Panc1 (cell line): ENCODE measurements at regions not wholly inside any gene's neighbourhood (a gene's known extent, or its start where the extent isn't known, plus 50 kb on each side); places are given as distances from the start of the nearest gene placed in this dataset.

Source experiments
- ATAC-seq: fragments of 200-7000 bp; cut with Tn5 transposase; 2 replicates; pipeline ENCODE4 v1.9.1; 2020; ENCODE audit warnings: mild to moderate bottlenecking, moderate library complexity
- BruUV-seq: library from RNA; stranded (reverse); fragments of 400-500 nt; replicated peaks from 2 replicates; lab custom pipeline; 2021; lab: Mats Ljungman, UMichigan
- CTCF ChIA-PET: fragments of 300-600 bp; sonication (Branson Sonifier 250); formaldehyde crosslinking; loops from one replicate; lab custom pipeline; 2022; ENCODE audit warnings: antibody characterized with exemption; lab: Charles Lee
- POLR2A ChIA-PET: fragments of 300-600 bp; sonication (Branson Sonifier 250); formaldehyde crosslinking; loops from one replicate; lab custom pipeline; 2022; ENCODE audit warnings: antibody characterized with exemption; lab: Charles Lee
- DNase-seq: peaks from one replicate; pipeline ENCODE4 v3.0.0-alpha.2; 2010; ENCODE audit warnings: low read depth, low spot score
- H3K27ac ChIP-seq: 2 replicates; pipeline ENCODE4 v1.5.1; 2011; ENCODE audit warnings: mild to moderate bottlenecking, low read length, inconsistent platforms
- H3K27me3 ChIP-seq: fragments of 200-500 bp; sonication (Bioruptor generic); 2 replicates; pipeline ENCODE4 v1.6.0; 2014; ENCODE audit warnings: low read length, inconsistent platforms; ENCODE audit not compliant: control insufficient read depth, insufficient read depth
- H3K36me3 ChIP-seq: fragments of 200-500 bp; sonication (Bioruptor generic); 2 replicates; pipeline ENCODE4 v1.5.1; 2014; ENCODE audit warnings: inconsistent platforms, mild to moderate bottlenecking, low read length, moderate library complexity; ENCODE audit not compliant: control insufficient read depth, insufficient read depth
- H3K4me1 ChIP-seq: 2 replicates; pipeline ENCODE4 v1.5.1; 2011; ENCODE audit warnings: inconsistent platforms, mild to moderate bottlenecking, low read length, moderate library complexity; ENCODE audit not compliant: control insufficient read depth, insufficient read depth
- H3K4me3 ChIP-seq, 2 experiments: 2 replicates each; pipeline ENCODE4 v1.5.1; 2011 to 2012; ENCODE audit warnings: low read depth in 2 of 2, low read length in 2 of 2, mild to moderate bottlenecking in 2 of 2, inconsistent platforms in 1 of 2, moderate library complexity in 1 of 2
- H3K9me3 ChIP-seq: fragments of 200-500 bp; sonication (Bioruptor generic); 2 replicates; pipeline ENCODE4 v1.5.1; 2014; ENCODE audit warnings: low read depth, mild to moderate bottlenecking, inconsistent platforms, low read length, moderate library complexity; ENCODE audit not compliant: control insufficient read depth, insufficient read depth
- CTCF ChIP-seq: fragments of 450-650 bp; IDR thresholded peaks from 2 replicates; pipeline ENCODE4 v1.5.1; 2017; ENCODE audit warnings: mild to moderate bottlenecking
- POLR2AphosphoS5 ChIP-seq: IDR thresholded peaks from 2 replicates; pipeline ENCODE4 v1.6.1; 2012; ENCODE audit warnings: mild to moderate bottlenecking, low read depth, low read length, moderate library complexity
- REST ChIP-seq, 2 experiments: IDR thresholded peaks; 2 replicates each; pipeline ENCODE4 v1.6.1; 2011 to 2012; ENCODE audit warnings: low read depth in 2 of 2, control low read depth in 1 of 2, low read length in 1 of 2, mild to moderate bottlenecking in 1 of 2, moderate library complexity in 1 of 2; ENCODE audit not compliant: insufficient read depth in 1 of 2
- SIN3A ChIP-seq: IDR thresholded peaks from 2 replicates; pipeline ENCODE4 v1.6.1; 2012; ENCODE audit warnings: low read depth, mild to moderate bottlenecking, low read length, moderate library complexity, borderline replicate concordance; ENCODE audit not compliant: insufficient read depth
- TCF7L2 ChIP-seq: IDR thresholded peaks from 2 replicates; pipeline ENCODE4 v1.6.1; 2011; ENCODE audit warnings: mild to moderate bottlenecking, low read depth, low read length, inconsistent platforms
- in situ Hi-C: cut with HindIII; loops from 2 replicates; pipeline ENCODE4 v1.10.0; 2016; ENCODE audit warnings: low sequenced_read_pairs, low pct_unique_long_range_greater_than_20kb
- intact Hi-C: fragments of 100-400 bp; cut with micrococcal nuclease; formaldehyde crosslinking; loops from one replicate; pipeline ENCODE4 v1.10.0; 2022; ENCODE audit not compliant: unreplicated experiment

- POLR2A ChIA-PET: no interaction called here
- DNase-seq (no peak), ATAC-seq (no peak)
- Histone ChIP-seq H3K9me3 (no peaks in the 10 kb centered on the region), H3K36me3 (no peaks in the 10 kb centered on the region), H3K27me3 (peaks cover 3% of the 10 kb centered on the region), H3K4me1 (no peaks in the 10 kb centered on the region), H3K27ac (no peak overlapping the region), H3K4me3 (no peak overlapping the region)
- CTCF ChIA-PET: no interaction called here
- TF ChIP-seq TCF7L2 (no peak), CTCF (no peak), REST (IDR thresholded peaks at IDR 0.05; ENCODE audit: insufficient read depth in 1 of 2, low read depth in 2 of 2, low read length in 1 of 2) (no peak), POLR2AphosphoS5 (no peak), SIN3A (no peak)
- no TSS peak for BruUV-seq
- intact Hi-C loops (no loop called here), in situ Hi-C loops (no loop called here)
These were observed 209.5 kb upstream of the GALNT2 start for GRCh38 chr1:229857585-229857984.

- TF ChIP-seq SIN3A: no peak
- no peak for TF ChIP-seq REST (IDR thresholded peaks at IDR 0.05; ENCODE audit: insufficient read depth in 1 of 2, low read depth in 2 of 2, low read length in 1 of 2)
- no peak for TF ChIP-seq TCF7L2
- no peak for TF ChIP-seq POLR2AphosphoS5
- TF ChIP-seq CTCF: no peak
- no TSS peak for BruUV-seq
These were observed 208.0 kb upstream of the GALNT2 start for GRCh38 chr1:229859026-229859425.

More at GRCh38 chr1:229859026-229859425, 208.0 kb upstream of the GALNT2 start:
- POLR2A ChIA-PET: no interaction called here
- DNase-seq (no peak), ATAC-seq (no peak)
- Histone ChIP-seq H3K4me3 (no peak overlapping the region), H3K27ac (no peak overlapping the region), H3K27me3 (peaks cover 3% of the 10 kb centered on the region), H3K9me3 (no peaks in the 10 kb centered on the region), H3K4me1 (no peaks in the 10 kb centered on the region), H3K36me3 (no peaks in the 10 kb centered on the region)
- in situ Hi-C loops (no loop called here), intact Hi-C loops (no loop called here)
- CTCF ChIA-PET: no interaction called here
